ENCODE measurements at regions not wholly inside any gene's neighbourhood (a gene's known extent, or its start where the extent isn't known, plus 50 kb on each side); places are given as distances from the start of the nearest gene placed in this dataset.

DNA sequence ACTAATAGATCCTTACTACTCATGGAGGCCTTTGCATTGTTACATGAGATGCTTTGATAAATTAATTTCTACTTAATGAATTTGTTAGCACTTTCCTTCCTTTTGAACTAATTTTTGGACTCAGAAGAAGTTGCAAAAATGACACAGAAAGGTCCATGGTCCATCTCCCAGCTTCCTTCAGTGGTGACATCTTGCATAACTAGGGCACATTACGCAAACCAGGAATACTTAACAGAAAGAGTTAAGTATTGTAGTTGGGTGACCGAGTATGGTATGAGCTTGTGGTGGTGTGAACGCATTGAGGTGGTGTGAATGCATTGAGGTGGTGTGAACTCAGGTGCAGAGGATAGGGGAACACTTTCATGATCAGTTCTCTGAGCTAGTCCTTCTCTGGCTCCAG, 151.1 kb upstream of the TWIST2 start:
- TF ChIP-seq EZH2phosphoT487 (IDR thresholded peaks at IDR 0.05; ENCODE audit: insufficient read depth, low read depth) (no peak), EZH2 (IDR thresholded peaks at IDR 0.05; ENCODE audit: insufficient read depth, poor library complexity, severe bottlenecking) (no peak)

Measured in GM23248 (cell line).